Stimulated activated CD4-positive, alpha-beta T cell treated with anti-CD3 and anti-CD28 coated beads, Interleukin-2, amount 100 ng/mL, for 24 hours (primary cell): ENCODE measurements at regions not wholly inside any gene's neighbourhood (a gene's known extent, or its start where the extent isn't known, plus 50 kb on each side); places are given as distances from the start of the nearest gene placed in this dataset.
"Not testable (repeated sequence)": the region's sequence is repeated elsewhere in the genome, so short reads cannot be mapped to it uniquely, and the experiment has no call there.

ENCODE experiments used
- DNase-seq, 2 donors: peaks; one replicate each; pipeline ENCODE4 v3.0.0-alpha.2; 2020

- no peak for DNase-seq
Measured at GRCh38 chr7:12456506-12456905, 52.8 kb upstream of the VWDE start.

GRCh38 chr7:12458520-12459131 lies 55.0 kb upstream of the VWDE start:
- DNase-seq: no peak

GRCh38 chr7:12467837-12468236 lies 64.2 kb upstream of the VWDE start:
- no peak for DNase-seq

- DNase-seq: no peak
Measured at GRCh38 chr7:12469568-12469967, 65.9 kb upstream of the VWDE start.

GRCh38 chr7:12470930-12471329 lies 67.3 kb upstream of the VWDE start:
- no peak for DNase-seq

- DNase-seq: no peak
Measured at GRCh38 chr7:12474035-12474434, 70.4 kb upstream of the VWDE start.

GRCh38 chr7:12475362-12476063 lies 71.8 kb upstream of the VWDE start:
- no peak for DNase-seq

GRCh38 chr7:12477620-12478019 lies 74.0 kb upstream of the VWDE start:
- DNase-seq: no peak

- DNase-seq: no peak
Measured at GRCh38 chr7:12481722-12482121, 78.1 kb upstream of the VWDE start.

GRCh38 chr7:12485845-12486244 lies 82.2 kb upstream of the VWDE start:
- no peak for DNase-seq

- no peak for DNase-seq
Measured at GRCh38 chr7:12488341-12488740, 82.2 kb upstream of the SCIN start.

- DNase-seq: no peak
Measured at GRCh38 chr7:12490107-12490688, 80.3 kb upstream of the SCIN start.

GRCh38 chr7:12490940-12491339 lies 79.6 kb upstream of the SCIN start:
- DNase-seq: no peak

- DNase-seq: no peak
Measured at GRCh38 chr7:12491526-12491925, 79.0 kb upstream of the SCIN start.

- DNase-seq: no peak
Measured at GRCh38 chr7:12493407-12493806, 77.1 kb upstream of the SCIN start.

- DNase-seq: no peak
Measured at GRCh38 chr7:12493863-12494686, 76.4 kb upstream of the SCIN start.

- no peak for DNase-seq
Measured at GRCh38 chr7:12494687-12495024, 75.9 kb upstream of the SCIN start.

- not testable (repeated sequence) for DNase-seq
Measured at GRCh38 chr7:12496901-12497674, 73.4 kb upstream of the SCIN start.

- no peak for DNase-seq
Measured at GRCh38 chr7:12504149-12504548, 66.4 kb upstream of the SCIN start.

- no peak for DNase-seq
Measured at GRCh38 chr7:12508005-12508404, 62.5 kb upstream of the SCIN start.

- DNase-seq: no peak
Measured at GRCh38 chr7:12508554-12508953, 62.0 kb upstream of the SCIN start.

- DNase-seq: no peak
Measured at GRCh38 chr7:12517451-12517850, 53.1 kb upstream of the SCIN start.
